DMS153 (cell line): ENCODE measurements at regions not wholly inside any gene's neighbourhood (a gene's known extent, or its start where the extent isn't known, plus 50 kb on each side); places are given as distances from the start of the nearest gene placed in this dataset.
"Not testable (repeated sequence)": the region's sequence is repeated elsewhere in the genome, so short reads cannot be mapped to it uniquely, and the experiment has no call there.

ENCODE experiments used
- DNase-seq: peaks from one replicate; lab custom pipeline; 2025; lab: John Stamatoyannopoulos, UW

- DNase-seq = no peak
Measured at GRCh38 chr5:25764733-25765132, 1120.0 kb upstream of the CDH10 start.

DNA sequence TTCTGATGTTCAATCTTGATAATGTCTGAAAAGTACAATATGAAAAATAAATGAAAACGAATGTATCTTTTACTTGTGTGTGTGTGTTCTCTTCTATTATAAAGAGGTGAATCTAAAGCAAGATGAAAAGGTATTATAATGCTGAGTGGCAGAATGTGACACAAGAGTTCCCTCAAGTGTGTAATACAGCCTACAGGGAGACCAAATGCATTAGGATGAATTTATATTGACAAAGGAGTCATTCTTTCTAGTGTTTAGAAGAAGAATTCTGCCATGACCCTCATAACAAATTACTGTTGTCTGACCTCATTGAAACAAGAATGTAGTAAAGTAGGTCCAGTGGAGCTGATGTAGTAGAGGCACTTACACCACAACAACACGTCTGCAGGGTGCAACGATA lies 1119.0 kb upstream of the CDH10 start:
- no peak for DNase-seq

DNA sequence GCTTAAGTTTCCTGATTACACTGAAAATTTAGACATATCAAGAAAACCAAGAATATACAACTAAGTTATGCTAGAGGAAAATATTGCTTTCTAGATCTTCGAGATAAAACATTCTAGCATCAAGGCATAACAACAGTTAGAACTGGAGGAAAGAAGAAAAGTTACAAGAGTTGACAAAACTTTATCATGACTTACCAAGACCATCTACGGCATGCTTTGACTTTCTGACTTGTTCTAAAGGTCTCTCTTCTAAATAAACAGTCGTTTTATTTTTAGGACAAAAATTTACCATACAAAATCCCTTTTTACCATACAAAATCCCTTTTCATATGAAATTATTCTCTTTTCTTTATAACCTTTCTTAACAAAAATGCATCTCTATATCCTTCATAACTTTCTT lies 1110.1 kb upstream of the CDH10 start:
- DNase-seq = no peak

DNA sequence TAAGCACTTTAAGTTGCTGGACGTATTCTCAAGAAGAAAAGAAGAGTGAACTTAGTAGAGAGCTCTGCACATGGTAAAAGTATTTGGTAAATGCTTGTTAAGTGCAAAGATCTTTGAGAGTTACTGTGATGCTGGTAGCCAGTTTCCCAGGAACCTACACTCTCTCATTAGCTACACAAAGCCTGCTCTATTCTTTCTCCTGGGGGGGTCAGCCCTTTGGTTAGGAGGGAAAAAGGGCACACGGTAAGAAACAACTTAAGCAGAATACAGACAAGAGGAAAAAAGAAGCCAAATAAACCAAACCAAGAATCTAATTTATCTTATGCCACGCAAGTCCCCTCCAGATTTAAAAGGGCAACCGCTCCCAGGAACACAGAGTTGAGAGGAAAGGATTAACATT lies 1100.1 kb upstream of the CDH10 start:
- DNase-seq = no peak

DNA sequence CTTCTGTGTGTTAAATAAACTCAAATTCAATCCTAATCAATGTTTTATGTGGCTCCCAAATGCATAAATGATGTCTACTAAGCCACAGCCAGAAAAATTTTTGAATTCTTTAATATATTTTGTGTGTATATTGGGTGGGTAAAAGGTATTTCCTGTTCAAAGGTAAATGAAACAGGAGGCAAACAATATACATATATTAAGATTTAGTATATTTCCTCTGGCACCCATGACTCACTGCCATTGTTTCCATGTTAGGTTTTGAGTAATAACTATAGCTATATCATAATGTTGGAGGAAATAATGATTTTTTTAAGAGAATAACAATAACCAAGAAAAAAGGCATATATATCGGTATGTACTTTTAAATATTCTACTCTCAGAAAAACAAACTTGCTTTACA lies 1071.9 kb upstream of the CDH10 start:
- no peak for DNase-seq

GRCh38 chr5:25713259-25713658 lies 1068.5 kb upstream of the CDH10 start:
- no peak for DNase-seq

- DNase-seq = no peak
Measured at GRCh38 chr5:25707093-25707492, 1062.3 kb upstream of the CDH10 start.

DNA sequence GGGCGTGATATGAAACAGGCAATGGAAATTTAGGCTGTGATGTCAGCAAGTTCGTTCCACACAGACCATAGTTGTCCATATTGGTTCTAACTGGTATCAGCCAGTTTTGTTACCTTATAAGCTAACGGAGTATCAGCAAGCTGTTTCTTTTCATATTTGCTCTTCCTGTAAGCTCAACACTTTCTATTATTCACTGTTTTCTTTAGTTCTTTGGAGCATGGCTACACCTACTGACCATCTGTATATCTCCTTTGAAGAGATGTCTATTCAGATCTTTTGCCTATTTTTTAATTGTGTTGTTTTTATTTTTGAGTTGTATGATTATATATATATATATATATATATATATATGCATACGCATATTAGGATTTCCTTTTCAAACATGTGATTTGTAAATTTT lies 1057.2 kb upstream of the CDH10 start:
- peak; percentile 4 for DNase-seq

DNA sequence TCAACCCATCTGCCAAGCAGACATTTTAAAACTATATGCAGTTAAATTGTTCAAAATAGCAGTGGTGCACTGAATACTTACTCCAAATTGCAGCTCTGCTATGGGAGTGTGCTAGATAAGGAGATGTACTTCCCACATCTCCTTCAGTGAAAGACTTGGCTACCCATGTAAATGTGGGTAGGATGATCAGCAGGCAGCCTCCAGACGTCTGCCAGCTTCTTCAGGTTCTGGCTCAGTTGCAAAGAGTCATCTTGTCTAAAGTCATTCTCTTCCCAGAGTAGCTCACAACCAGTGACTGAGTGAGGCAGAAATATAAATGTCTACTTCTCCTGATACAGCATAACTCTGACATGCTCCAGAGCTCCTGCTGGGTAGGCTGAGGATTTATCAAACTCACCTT lies 1050.0 kb upstream of the CDH10 start:
- DNase-seq = no peak

- no peak for DNase-seq
Measured at GRCh38 chr5:25688156-25688555, 1043.4 kb upstream of the CDH10 start.

- DNase-seq = no peak
Measured at GRCh38 chr5:25669645-25670401, 1025.0 kb upstream of the CDH10 start.

DNA sequence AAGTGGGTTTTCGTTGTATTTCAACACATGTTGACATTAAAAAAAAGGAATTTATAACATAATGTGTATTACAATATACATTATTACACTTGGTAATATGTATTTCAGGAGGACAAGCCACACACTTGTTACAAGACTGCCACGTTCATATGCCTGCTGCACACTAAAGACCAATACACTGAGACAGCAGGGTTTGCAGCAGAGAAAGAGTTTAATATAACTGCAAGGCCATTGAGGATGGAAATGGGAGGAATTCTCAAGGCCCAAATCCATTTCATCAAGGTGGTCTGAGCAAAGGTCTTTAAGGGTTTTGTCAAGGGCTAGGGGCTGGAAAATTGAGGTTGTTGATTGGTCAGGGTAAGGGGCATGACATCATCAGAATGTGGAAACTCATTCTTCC lies 1017.8 kb upstream of the CDH10 start:
- DNase-seq = no peak

DNA sequence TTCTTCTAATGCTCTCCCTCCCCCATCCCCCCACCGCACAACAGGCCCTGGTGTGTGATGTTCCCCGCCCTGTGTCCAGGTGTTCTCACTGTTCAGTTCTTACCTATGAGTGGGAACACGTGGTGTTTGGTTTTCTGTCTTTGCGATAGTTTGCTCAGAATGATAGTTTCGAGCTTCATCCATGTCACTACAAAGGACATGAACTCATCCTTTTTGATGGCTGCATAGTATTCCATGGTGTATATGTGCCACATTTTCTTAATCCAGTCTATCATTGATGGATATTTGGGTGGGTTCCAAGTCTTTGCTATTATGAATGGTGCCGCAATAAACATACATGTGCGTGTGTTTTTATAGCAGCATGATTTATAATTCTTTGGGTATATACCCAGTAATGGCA lies 1005.5 kb upstream of the CDH10 start:
- not testable (repeated sequence) for DNase-seq

DNA sequence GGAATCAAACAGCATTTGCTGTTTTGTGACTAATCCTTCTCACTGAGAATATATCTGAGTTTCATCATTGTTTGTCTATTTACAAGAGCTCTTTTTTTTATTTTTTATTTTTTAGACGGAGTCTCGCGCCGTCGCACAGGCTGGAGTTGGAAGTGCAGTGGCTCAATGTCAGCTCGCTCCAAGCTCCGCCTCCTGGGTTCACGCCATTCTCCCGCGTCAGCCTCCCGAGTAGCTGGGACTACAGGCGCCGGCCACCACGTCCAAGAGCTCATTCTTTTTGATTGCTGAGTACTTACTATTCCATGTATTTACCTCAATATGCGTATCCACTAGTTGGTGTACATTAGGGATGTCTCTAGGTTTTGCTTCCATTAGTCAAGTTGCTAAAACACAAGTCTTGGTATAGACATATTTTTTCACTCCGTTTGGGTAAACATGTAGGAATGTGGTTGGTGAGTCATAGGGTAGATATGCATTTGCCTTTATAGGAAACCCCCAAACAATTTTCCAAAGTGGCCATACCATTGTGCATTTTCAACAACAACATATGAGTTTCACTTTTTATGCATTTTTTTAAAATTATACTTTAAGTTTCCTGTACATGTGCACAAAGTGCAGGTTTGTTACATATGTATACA lies 1005.0 kb upstream of the CDH10 start:
- DNase-seq = no peak

DNA sequence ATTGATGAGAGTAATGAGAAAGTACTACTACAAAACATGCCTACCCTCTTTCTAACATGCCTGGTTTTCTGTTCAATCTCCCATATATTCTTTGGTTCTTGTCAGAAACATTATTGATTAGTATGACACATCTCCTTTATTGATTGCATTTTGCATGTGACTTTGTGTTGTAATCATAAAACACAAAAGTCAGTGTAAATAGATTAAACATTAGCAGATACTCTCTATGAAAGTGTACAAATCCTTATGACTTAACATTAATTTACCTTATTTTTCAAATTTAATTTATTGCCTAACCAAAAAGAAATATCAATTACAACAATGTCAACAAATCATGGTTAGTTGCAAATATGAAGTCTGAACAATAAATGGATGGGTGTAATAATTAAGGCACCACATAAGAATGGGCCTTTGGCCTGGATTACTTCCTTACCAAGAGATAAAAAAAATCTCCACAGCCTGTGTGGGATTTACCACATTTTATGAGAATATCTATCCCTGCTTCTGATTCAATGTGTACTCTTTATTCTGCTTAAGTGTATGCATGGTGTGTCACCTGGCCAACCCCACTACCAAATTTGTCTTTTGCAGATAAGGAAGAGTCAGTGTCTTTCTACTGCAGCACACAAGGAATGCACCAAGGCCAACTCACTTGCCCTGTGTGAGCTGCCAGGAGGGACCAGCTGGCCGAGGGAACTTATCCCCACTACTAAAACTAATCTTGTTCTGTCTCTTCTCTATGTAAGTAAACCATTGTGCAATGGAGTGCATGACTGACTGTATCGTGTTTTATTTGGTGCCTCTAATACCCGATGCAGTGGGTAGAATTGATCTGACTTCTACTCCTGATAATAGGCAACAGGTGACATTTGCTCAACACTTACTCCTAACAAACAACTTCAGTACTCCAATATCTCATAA lies 1001.9 kb upstream of the CDH10 start:
- DNase-seq = no peak

DNA sequence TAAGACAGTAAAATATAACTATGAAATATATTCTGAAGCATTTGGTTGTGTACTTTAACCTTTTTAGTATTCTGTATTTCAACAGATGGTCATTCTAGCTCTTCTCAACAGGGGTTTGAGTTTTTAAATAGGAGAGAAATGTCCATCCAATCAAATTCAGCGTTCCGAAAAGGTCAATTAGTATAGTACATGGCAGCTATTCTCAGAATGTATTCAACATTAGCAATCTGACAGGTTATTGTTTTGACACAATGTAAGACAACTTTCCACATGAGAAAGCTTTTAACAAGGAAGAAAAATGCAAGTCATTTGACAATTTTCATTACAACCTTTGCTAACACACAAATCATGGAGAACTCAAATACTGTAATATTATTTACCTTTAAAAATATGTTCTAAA lies 996.3 kb upstream of the CDH10 start:
- no peak for DNase-seq

- no peak for DNase-seq
Measured at GRCh38 chr5:25619273-25619672, 974.5 kb upstream of the CDH10 start.

DNA sequence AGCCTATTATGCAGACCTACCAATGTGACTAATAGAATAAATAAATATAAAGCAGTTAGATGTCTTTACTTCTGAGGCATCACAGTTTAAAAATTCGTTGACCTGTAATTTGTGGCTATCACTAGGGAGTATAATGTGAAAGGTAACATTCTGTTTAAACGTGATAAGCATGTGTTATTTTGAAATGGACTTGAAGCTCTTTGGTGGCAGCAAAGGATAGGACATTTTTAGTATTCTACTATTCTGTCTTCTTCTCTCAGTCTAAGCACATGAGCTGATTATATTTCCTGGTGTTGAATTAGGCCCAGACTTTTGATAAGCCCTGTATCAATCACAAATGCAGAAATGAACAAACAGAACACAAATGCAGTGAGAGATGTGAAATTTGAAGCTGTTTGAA lies 974.0 kb upstream of the CDH10 start:
- no peak for DNase-seq

GRCh38 chr5:25614466-25614865 lies 969.7 kb upstream of the CDH10 start:
- DNase-seq = no peak

- no peak for DNase-seq
Measured at GRCh38 chr5:25604681-25605080, 959.9 kb upstream of the CDH10 start.

GRCh38 chr5:25579111-25579510 lies 934.3 kb upstream of the CDH10 start:
- DNase-seq = no peak

- no peak for DNase-seq
Measured at GRCh38 chr5:25573691-25574090, 928.9 kb upstream of the CDH10 start.

DNA sequence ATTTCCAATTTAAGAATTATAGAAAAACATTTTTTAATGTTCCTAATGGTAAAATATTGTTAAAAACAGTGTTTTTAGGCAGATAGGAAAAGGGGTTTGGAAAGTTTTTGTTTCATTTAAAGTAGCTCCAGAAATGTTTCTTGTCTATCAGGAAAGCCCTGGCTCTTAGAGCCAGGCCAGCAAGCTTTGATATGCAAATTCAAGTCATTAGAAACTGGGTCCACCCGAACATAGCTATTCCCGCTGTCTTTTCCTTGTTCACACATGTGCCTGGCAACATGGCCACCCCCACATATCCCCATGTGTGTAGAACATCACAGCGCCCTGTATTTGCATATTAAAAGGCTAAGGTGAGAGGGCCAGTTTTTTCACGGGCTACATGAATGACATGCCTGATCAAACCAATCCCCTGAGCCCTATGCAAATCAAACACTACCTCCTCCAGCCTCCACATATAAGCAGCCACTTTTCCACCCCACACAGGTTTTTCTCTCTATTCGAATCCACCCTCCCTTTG lies 925.3 kb upstream of the CDH10 start:
- no peak for DNase-seq
